Pons (tissue), 1 donor: ENCODE measurements at regions not wholly inside any gene's neighbourhood (a gene's known extent, or its start where the extent isn't known, plus 50 kb on each side); places are given as distances from the start of the nearest gene placed in this dataset.

Experiments used
- DNase-seq: peaks from one replicate; pipeline ENCODE4 v3.0.0-alpha.2; 2016; ENCODE audit warnings: low spot score

GRCh38 chr6:142561511-142562265 lies 259.9 kb downstream of the ADGRG6 start:
- no peak for DNase-seq

DNA sequence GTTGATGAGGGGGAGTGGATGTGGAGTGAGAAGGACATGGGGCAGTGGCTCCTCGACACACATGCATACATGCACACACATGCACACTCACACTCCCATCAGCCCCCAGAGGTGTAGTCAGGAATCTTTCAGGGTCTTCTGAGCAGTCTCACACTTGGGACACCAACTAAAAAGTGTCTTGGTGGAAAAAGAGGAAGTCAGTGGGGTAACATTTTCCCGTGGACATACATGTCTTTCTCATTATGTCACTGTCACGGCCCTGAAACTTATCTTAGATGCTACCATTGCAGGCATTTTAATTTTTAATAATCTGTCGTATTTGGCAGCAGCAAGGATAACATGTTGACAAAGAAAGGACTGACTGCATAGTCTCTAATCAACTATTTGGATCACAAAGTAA lies 261.1 kb downstream of the ADGRG6 start:
- no peak for DNase-seq

GRCh38 chr6:142566628-142567396 lies 265.0 kb downstream of the ADGRG6 start:
- peak; percentile 25 for DNase-seq

- DNase-seq: no peak
These were observed 265.7 kb downstream of the ADGRG6 start for GRCh38 chr6:142567461-142567860.

DNA sequence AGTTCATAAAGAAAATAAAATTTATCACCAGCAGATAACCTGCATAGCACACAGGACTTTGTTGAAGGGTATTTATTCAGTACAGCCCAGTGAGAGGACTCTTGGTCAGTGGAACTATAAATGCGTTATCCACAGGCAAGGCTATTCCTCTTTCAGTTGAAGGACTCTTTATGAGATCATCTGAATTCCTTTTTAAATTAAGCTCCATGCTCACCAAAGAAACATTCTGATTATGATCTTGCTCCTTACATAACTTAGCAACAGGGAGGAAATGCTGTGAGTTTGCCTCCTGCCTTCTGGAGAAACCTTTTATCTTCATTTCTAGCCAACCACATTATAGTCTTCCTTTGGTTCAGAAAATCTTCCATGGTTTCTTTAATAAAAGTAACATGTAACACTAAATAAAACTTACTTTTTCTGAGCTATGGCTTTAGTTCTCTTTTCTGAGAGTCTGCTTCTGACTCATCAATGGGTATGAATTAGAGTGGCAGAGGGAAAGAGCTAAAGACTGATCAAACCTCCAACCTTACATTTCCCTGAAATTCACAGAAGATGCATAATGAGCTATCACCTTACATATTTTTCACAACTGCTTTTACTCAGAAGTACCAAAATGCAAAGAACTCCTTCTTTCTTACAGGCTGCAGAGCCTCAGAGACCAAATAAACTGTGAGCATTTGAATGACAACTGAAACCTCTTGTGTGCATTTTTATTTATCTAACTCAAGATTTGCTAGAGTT lies 267.2 kb downstream of the ADGRG6 start:
- DNase-seq: no peak

DNA sequence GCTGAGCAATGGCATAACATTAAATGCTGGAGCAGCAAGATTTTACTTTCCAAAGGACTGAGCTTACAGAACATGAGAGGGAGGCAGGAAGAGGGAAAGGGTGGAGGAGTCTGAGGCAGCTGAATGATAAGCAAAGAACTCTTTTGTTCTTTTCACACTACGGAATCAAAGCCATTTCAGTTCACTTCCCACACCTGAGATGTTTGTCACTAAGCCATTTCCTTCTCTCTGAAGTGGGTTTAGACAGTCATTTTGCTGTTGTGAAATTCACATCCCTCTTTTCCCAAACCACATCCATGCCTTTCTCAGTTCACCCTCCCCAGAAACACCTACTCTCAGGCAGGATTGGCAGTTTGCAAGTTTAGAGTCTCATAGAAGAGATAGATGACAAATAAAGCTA lies 267.9 kb downstream of the ADGRG6 start:
- no peak for DNase-seq

- no peak for DNase-seq
These were observed 268.4 kb downstream of the ADGRG6 start for GRCh38 chr6:142570221-142570671.

DNA sequence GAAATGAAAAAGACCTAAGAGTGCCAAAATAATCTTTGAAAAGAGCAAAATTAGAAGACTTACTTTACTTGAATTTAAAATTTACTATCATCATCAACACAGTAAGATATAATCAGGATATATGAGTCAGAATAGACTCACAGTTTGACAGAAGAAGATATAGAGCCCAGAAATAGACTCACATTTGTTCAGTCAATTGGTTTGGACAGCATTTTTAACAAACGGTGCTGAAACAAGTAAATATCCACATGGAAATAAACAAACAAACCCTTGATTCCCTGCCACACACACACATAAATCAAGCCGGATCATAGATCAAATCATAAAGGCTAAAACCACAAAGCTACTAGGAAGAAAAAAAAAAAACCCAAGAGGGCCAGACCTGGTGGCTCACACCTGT lies 291.1 kb downstream of the ADGRG6 start:
- DNase-seq: no peak

DNA sequence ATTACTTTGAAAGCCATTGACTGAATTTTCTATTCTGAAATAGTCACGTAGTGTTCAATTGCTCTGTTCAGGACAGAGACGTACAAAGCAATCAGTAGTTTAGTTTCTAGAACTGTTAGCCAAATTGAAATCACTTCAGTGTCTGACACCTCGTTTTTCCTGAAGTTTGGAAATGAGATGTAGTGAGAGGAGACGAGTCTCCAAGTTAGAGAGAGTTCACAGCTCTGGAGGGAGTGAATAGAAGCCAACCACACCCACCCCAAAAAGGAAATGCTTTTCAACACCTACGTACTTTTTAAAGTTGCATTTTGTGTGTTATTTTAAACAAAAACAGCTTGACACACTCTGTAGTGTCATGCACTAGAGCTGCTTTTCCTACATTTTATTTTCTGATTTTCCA lies 296.0 kb downstream of the ADGRG6 start:
- no peak for DNase-seq

DNA sequence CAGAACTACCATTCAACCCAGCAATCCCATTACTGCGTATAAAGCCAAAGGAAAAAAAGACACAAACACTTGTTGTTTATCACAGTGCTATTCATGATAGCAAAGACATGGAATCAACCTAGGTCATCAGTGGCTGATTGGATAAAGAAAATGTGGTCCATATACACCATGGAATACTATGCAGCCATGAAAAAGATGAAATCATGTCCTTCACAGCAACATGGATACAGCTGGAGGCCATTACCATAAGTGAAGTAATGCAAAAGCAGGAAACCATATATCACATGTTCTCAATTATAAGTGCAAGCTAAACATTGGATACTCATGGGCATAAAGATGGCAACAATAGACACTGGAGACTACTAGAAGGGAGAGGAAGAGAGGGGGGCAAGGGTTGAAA lies 299.6 kb downstream of the ADGRG6 start:
- DNase-seq: no peak

DNA sequence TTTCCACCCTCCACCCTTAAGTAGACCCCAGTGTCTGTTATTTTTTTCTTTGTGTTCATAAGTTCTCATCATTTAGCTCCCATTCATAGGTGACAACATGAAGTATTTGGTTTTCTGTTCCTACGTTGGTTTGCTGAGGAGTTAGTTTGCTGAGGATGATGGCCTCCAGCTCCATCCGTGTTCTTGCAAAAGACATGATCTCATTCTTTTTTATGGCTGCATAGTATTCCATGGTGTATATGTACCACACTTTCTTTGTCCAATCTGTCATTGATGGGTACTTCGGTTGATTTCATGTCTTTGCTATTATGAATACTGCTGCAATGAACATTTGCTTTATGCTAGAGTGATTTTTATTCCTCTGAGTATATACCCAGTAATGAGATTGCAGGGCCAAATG lies 301.2 kb downstream of the ADGRG6 start:
- no peak for DNase-seq

DNA sequence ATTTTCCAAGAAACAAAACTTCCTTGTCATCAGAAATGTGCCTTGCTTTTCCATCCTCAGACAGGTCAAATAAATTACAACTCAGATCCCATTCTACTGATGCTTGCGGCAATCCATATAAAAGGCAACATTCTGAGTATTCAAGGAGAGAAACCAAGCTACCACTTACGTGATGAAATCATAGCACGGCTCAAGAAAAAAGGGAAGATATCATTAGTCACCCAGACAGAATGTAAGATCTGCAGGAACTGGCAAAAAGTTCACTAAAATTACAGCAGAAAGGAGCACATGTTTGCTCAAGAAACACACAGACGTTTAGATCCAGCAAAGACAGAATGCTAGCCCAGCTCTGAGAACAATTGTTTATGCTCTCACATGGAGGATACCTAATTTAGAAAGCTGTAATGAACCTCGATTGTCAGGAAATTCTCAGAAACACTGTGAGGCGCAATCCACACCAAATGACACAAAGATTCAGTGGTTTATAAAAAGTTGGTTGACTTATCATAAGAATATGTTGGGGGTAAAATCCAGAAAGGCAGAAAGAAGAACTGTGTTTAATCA lies 304.2 kb downstream of the ADGRG6 start:
- no peak for DNase-seq

DNA sequence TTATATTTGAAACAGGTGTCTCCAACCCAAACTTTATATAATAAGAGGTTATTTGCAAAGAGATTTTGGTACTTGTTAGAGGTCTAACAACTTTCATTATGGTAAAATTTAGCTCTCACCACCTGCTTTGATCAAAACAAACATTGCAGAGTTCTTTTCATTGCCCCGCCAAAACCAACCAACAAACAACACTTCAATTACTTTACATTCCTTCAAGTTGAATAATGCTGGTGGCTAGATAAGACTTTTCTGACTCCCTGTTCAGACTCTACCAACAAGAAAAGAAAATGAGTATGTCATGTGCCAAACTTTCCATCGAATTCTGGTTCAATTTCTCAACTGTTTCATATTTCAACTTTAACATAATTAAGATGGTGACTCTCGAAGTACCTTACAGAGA lies 311.1 kb downstream of the ADGRG6 start:
- DNase-seq: no peak

DNA sequence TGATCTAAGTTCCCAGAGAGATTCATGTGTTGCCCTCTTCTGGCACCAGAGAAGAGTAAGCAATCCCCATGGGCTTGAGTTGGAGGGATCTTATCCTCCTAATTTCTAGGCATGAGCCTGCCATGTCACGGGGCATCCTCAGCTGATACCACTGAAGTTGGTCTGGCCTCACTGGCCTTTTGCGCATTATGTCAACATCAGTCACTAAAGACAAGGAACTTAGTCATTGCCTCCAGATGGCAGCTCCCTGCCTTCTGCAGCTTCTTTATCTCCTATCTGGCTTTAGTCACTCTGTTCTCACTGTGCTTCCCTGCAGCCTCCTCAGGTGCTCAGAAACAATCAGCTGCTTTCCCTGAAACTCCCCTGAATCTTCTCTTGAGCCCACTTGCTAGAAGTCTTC lies 312.2 kb downstream of the ADGRG6 start:
- no peak for DNase-seq

- no peak for DNase-seq
These were observed 315.4 kb downstream of the ADGRG6 start for GRCh38 chr6:142617158-142617557.

DNA sequence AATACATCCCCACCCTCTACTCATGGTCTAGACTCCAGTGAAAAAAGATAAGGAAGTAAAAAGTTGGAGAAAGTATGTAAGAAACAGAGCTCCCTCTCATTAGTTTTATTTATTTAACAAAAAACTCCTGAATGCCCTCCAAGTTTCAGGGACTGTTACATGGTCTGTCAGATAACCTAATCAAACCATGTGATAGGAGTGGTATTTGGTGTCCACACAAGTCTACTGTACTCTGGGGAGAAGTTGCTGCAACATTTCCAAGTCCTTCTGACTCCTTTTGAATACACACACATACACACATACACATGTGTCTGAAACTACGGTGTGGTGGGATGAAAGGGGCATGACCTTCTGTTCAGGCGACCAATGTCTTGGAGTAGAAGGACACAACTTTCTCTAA lies 320.0 kb downstream of the ADGRG6 start:
- no peak for DNase-seq

DNA sequence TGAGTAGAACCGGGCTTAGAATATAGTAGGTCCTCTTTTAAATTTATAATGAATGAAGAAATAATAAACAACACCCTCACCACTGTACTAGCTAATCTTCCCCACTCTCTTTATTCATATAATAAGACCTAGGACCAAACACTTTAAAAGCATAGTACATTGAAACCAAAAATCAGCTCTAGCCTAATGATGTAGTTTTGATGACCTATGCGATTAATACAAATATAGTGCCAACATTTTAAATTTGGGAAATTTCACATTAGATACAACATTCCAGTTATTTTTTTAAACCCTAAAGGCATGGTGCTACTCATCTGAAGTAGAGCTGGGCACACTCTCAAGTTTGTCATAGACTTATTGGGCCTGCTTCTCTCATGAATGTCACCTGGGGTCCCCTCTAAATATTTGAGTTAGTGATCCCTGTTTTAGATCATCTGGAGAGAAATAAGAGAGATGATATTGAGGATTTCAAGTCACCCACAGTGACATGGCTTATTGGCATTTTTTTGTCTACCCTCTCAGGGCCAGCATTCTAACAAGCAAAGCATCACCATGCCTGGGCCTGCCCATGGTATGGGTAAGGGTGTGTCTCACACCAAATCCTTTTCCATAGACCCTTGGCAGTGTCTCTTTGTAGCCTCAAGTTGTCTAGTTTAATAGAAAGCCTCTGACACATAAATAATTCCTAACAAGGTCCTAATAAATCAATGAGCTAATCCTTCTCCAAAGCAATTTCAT lies 319.8 kb downstream of the HIVEP2 start:
- DNase-seq: no peak

DNA sequence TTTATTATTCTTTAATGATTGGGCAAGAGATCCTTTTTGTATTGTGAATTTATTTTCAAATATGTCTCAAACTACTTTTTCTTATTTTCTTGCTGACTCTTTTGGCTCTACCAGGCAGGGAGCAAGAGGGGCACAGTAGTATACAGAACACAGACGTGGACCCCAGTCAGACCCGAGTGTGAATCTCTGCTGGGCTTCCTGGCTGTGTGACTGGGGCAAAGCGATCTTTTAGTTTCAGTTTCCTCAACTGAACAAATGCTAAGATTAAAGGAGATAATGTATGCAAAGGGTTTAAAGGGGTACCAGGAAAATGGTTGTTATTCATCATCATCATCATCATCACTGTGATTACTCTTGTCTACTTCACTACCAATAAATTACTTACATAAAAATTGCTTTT lies 317.5 kb downstream of the HIVEP2 start:
- DNase-seq: no peak

DNA sequence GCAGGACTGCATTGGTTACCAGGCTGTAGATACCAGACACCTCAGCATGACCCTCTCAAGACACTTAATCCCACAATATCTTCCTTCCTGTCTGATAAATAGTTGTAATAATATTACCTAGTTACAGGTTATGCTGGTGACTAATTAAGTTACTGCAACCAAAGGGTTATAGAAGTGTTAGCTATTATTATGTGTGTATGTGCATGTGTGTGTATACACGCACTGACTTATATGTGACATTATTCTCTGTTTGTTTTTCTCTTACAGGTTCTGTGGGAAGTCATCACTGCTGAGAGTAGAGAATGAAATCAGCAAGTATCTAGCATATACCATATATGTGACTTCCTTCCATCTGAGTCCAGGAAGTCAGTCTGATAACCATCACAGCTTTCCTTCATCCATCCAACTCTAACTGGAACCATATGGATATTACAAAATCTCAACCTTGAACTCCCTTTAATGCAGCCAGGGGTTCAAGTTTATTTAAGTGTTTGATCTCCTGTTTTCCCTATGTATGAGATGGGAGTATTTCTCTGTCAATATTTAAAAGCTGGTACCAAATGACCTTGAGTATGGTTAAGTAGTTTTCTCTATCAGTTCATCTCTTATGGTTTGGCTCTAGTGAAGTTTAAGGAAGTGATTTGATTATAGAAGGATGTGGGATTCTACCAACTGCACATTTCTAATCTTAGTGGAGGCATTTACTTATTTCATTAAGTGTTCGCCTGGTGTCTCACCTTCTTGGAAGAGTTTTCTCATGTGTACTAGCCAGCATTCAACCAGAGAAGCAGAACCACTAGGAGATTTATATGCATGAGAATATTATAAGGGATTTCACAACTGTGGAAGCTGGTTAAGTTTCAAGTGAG lies 313.2 kb downstream of the HIVEP2 start:
- no peak for DNase-seq

DNA sequence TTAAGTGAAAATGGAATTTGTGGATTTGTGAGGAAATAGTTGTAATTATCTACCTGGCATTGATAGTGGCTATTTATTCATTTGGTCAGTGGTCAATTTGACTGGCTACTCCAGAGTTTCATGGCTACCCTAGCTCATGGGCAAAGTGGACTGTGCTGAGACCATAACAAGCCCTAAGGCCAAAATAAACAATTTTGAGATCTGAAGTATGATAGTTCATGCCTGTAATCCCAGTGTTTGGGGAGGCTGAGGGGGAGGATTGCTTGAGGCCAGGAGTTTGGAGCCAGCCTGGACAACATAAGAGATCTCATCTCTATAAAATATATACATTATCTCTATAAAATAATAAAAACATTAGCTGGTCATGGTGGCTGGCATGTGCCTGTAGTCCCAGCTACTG lies 311.7 kb downstream of the HIVEP2 start:
- no peak for DNase-seq

GRCh38 chr6:142635130-142635529 lies 309.8 kb downstream of the HIVEP2 start:
- DNase-seq: no peak
